ENCODE measurements at regions not wholly inside any gene's neighbourhood (a gene's known extent, or its start where the extent isn't known, plus 50 kb on each side); places are given as distances from the start of the nearest gene placed in this dataset.

- no peak overlapping the region for H3K4me3 ChIP-seq (ENCODE audit: low read depth, low read length)
- no peak for TF ChIP-seq CTCF (IDR thresholded peaks at IDR 0.05; ENCODE audit: borderline replicate concordance, insufficient read depth, low read depth, low read length)
These were observed 858.4 kb downstream of the GRID1 start for GRCh38 chr10:85508159-85508558.

GRCh38 chr10:85510682-85511081 is 855.9 kb downstream of the GRID1 start:
- H3K4me3 ChIP-seq (ENCODE audit: low read depth, low read length): no peak overlapping the region
- TF ChIP-seq CTCF (IDR thresholded peaks at IDR 0.05; ENCODE audit: borderline replicate concordance, insufficient read depth, low read depth, low read length): no peak

GRCh38 chr10:85513436-85513835 is 853.2 kb downstream of the GRID1 start:
- no peak overlapping the region for H3K4me3 ChIP-seq (ENCODE audit: low read depth, low read length)
- TF ChIP-seq CTCF (IDR thresholded peaks at IDR 0.05; ENCODE audit: borderline replicate concordance, insufficient read depth, low read depth, low read length): no peak

- no peak overlapping the region for H3K4me3 ChIP-seq (ENCODE audit: low read depth, low read length)
- no peak for TF ChIP-seq CTCF (IDR thresholded peaks at IDR 0.05; ENCODE audit: borderline replicate concordance, insufficient read depth, low read depth, low read length)
These were observed 851.3 kb downstream of the GRID1 start for GRCh38 chr10:85515316-85515715.

- no peak overlapping the region for H3K4me3 ChIP-seq (ENCODE audit: low read depth, low read length)
- TF ChIP-seq CTCF (IDR thresholded peaks at IDR 0.05; ENCODE audit: borderline replicate concordance, insufficient read depth, low read depth, low read length): no peak
These were observed 842.5 kb downstream of the GRID1 start for GRCh38 chr10:85524001-85524666.

GRCh38 chr10:85527616-85528317 is 838.8 kb downstream of the GRID1 start:
- no peak overlapping the region for H3K4me3 ChIP-seq (ENCODE audit: low read depth, low read length)
- TF ChIP-seq CTCF (IDR thresholded peaks at IDR 0.05; ENCODE audit: borderline replicate concordance, insufficient read depth, low read depth, low read length): no peak

- H3K4me3 ChIP-seq (ENCODE audit: low read depth, low read length): no peak overlapping the region
- TF ChIP-seq CTCF (IDR thresholded peaks at IDR 0.05; ENCODE audit: borderline replicate concordance, insufficient read depth, low read depth, low read length): no peak
These were observed 838.3 kb downstream of the GRID1 start for GRCh38 chr10:85528318-85528652.
